NOMO-1 (cell line): ENCODE measurements at regions not wholly inside any gene's neighbourhood (a gene's known extent, or its start where the extent isn't known, plus 50 kb on each side); places are given as distances from the start of the nearest gene placed in this dataset.

Experiments used
- DNase-seq, 2 experiments: peaks; one replicate each; lab custom pipeline; 2025; ENCODE audit not compliant: unreplicated experiment in 2 of 2; lab: John Stamatoyannopoulos, UW

- no peak for DNase-seq
Measured at GRCh38 chr5:3297853-3298252, 297.8 kb upstream of the IRX1 start.

- DNase-seq = no peak
Measured at GRCh38 chr5:3288325-3288724, 307.3 kb upstream of the IRX1 start.

- DNase-seq = no peak
Measured at GRCh38 chr5:3287516-3287915, 308.1 kb upstream of the IRX1 start.

DNA sequence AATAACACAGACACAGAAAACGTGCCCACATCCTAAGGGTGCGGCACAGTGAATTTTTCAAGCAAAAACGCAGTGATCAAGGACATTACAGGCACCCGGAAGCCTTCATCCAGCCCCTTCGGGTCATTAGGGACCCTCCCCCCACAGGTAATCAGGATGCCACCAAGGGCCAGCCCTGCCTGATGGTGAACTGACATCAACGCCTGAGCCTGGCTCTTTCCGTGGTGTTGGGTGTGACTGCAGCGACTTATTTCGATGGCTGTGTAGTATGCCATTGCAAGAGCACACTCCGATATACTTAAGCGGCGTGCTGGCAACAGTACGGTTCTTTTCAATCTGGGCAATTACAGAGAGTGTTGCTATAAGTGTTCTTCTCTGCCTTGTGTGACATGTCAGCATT, 310.0 kb upstream of the IRX1 start:
- DNase-seq = no peak

DNA sequence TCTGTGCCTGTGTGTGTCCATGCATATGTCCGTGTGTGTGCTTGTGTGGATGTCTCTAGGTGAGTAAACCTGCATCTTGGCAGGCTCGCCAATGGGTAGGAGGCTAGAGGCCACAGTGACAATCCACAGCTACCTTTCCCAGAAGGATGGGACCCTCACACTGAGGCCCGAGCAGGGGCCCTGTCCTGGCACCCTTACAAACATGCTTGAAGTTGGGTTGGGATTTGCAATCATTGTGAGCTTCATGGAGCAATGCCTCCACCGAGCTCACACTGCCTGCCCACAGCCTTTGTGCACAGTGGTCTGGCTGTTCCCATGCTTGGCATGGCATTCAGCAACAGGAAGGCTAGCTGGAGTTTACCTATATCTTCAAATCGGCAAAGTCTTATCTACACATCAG, 311.1 kb upstream of the IRX1 start:
- DNase-seq = no peak

DNA sequence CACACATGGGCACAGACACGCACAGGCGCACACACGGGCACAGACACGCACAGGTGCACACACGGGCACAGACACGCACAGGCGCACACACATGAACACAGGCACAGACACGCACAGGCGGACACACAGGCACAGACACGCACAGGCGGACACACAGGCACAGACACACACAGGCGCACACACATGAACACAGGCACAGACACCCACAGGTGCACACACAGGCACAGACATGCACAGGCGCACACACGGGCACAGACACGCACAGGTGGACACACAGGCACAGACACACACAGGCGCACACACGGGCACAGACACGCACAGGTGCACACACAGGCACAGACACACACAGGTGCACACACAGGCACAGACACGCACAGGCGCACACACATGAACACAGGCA, 312.8 kb upstream of the IRX1 start:
- DNase-seq = no peak

GRCh38 chr5:3281366-3281765, 314.3 kb upstream of the IRX1 start:
- DNase-seq = no peak

DNA sequence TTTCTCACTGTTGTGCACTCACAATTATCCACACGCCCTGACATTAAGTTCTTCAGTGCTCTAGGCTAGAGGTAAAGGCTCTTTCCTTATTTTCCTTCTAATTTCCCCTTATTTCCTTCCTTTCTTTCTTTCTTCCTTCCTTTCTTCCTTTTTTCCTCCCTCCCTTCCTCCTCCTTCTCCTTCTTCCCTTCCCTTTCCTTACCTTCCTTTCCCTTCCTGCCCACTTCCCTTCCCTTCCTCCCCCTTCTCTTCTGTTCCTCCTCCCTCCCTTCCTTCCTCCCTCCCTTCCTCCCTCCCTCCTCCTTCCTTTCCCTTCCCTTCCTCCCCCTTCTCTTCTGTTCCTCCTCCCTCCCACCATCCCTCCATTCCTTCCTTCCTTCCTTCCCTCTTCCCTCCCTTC, 317.0 kb upstream of the IRX1 start:
- no peak for DNase-seq

DNA sequence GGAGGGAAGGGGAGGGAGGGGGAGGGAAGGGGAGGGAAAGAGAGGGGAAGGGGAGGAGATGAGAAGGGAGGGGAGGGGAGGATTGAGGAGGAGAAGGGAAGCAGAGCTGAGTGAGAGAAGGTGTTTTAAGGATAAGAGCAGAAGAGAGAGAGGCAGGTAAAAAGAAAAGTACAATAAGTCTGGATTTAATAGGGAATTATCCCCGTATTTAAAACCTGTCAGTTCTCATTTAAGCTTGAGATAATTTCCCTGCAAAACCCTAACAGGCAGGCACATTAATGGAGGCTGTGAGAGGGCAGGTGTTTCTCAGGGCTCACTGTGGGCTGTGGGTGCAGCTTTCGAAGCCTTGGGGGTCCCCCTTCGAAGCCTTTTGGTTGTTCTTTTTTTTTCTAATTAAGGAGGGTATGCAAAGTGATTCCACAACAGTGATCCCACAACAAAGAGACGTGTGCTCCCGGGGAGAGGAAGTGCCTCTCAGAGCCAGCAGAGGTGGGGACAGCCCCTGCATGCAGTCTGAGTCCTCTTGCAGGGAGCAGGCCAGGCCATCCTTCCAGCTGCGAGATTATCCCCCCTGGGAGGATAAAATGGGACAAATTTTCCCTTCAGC, 317.9 kb upstream of the IRX1 start:
- DNase-seq = no peak

DNA sequence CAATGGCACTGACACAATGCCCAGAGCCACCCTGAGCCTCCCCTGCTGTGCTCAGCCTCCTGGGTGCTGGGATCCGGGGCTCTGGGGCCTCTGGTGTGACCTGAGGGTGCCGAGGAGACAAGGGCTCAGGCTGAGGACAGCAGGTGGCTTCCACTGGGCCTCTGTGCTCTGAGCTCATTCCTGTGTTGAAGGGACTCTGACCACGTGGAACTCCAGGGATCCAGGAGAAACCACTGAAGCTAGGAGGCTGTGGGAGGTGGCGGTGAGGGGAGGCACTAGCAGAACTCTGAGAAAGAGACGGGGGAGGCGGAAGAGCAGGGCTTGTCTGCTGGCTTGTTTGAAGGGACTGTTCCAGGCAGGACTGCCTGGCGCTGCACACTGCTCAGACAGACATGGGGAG, 318.7 kb upstream of the IRX1 start:
- no peak for DNase-seq

- no peak for DNase-seq
Measured at GRCh38 chr5:3269395-3270169, 326.1 kb upstream of the IRX1 start.

GRCh38 chr5:3268760-3269330, 326.8 kb upstream of the IRX1 start:
- no peak for DNase-seq

GRCh38 chr5:3266861-3267260, 328.8 kb upstream of the IRX1 start:
- no peak for DNase-seq

- DNase-seq = no peak
Measured at GRCh38 chr5:3265936-3266335, 329.7 kb upstream of the IRX1 start.

DNA sequence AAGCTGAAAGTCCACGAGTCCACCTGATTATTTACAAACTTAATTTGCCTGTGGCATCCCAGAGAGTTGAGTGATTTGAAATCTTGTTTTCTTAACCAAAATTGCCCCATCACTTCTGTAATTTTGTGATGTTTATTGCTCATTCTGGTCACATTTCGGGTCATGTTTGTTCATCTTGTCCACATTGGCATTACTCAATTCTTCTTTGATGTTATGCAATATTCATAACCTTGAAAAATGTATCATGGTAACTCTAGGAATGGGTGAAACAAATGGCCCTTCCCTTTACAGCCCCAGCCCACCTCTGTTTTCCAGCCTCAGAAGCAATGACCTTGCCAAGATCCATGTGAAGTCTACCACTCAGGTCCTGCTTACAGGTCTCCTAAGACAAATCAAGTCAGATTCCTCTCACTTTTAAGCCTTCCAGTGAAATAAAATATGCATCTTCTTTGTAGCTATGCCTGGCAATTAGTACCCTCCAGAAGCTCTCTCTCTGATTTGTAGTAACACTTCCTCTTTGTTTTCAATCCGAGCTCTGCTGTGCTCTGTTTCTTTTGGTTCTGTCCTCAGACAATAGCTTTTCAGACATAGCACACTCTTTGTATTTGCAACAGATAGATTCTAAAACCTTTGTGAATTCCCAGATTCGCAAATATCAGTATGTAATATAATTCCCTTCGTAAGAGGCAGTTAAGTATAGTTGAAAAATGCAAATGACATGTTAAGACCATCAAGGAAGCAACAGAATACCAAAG, 330.3 kb upstream of the IRX1 start:
- no peak for DNase-seq

DNA sequence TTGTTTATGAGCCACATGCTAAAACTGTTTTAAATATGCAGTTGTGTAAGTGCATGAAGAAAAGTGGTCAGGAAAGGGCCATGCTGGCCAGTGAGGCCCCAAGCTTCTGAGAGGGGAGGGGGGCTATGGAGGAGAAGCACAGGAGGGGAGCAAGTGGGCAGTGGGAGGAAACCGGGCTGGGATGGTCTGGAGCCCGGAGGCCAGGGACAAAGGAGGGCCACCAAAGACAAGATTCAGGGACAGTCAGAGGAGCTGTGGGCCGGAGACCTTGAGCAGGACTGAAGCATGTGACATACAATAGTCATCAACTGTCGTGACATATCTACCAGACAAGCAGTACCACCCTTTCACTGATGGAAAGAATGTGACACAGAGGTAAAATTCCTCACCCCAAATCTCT, 333.2 kb upstream of the IRX1 start:
- no peak for DNase-seq

GRCh38 chr5:3261081-3261480, 334.6 kb upstream of the IRX1 start:
- DNase-seq = no peak

DNA sequence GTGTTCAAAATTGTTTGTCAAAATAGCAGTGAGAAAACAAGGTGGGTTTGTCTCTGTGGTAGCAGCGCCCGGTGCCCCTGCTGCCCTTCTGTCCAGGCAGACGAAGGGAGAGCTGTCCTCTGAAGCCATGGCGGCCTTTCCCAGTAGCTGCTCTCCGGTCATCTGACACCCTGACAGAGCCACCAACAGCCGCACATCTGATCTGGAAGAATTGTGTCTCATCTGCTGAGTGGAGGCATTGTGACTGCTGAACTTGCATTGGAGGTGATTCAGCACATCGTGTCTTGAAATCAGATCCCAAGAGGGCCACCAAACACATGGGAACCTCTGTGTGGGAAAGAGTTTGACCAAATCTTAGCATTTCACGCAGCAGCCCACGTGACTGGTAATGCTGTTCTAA, 337.6 kb upstream of the IRX1 start:
- DNase-seq = no peak

- no peak for DNase-seq
Measured at GRCh38 chr5:3252235-3252634, 343.4 kb upstream of the IRX1 start.

- DNase-seq = no peak
Measured at GRCh38 chr5:3251784-3252183, 343.8 kb upstream of the IRX1 start.

DNA sequence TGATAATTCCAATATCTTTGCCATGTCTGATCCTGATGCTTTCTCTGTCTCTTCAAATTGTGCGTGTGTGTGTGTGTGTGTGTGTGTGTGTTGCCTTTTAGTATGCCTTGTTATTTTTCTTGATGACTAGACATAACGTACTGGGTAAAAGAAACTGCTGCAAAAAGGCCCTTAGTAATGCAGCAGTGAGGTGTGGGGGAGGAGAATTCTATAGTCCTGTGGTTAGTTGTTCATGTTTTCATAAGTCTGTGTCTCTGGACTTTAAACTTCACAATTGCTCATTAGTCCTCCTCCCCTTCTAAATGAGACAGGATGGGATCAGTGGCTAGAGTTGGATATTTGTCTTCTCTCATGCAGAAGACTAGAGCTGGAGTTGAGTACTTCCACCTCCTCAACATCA, 346.2 kb upstream of the IRX1 start:
- DNase-seq = no peak
